ENCODE measurements at regions not wholly inside any gene's neighbourhood (a gene's known extent, or its start where the extent isn't known, plus 50 kb on each side); places are given as distances from the start of the nearest gene placed in this dataset.

- no peak overlapping the region for H3K4me3 ChIP-seq
- H3K36me3 ChIP-seq = no peaks in the 10 kb centered on the region
- H3K4me1 ChIP-seq = peaks cover 0 to 16% (median 12%) of the 10 kb centered on the region in 4 donors
- 46 to 56% methylated on average over 3 of the region's 3 CpGs for WGBS, 2 donors
- no peaks in the 10 kb centered on the region for H3K9me3 ChIP-seq
- DNase-seq = no peak
- TF ChIP-seq CTCF (IDR thresholded peaks at IDR 0.05) = no peak
- no peak for TF ChIP-seq POLR2A (IDR thresholded peaks at IDR 0.05)
- TF ChIP-seq EP300 (IDR thresholded peaks at IDR 0.05) = no peak
- no peak for TF ChIP-seq POLR2AphosphoS5 (IDR thresholded peaks at IDR 0.05)
- intact Hi-C loops (cut with DNase I) = no loop called here
- H3K27me3 ChIP-seq = no peaks in the 10 kb centered on the region
- no peak overlapping the region for H3K27ac ChIP-seq
These were observed 519.7 kb upstream of the ID4 start for GRCh38 chr6:19317431-19317986.

- Histone ChIP-seq H3K9me3 (no peaks in the 10 kb centered on the region), H3K4me3 (no peak overlapping the region), H3K27me3 (no peaks in the 10 kb centered on the region), H3K36me3 (no peaks in the 10 kb centered on the region), H3K4me1 (peaks cover 0 to 29% (median 21%) of the 10 kb centered on the region in 4 donors), H3K27ac (peak overlapping the region in 1 of 4 donors; percentile 36)
- TF ChIP-seq POLR2AphosphoS5 (IDR thresholded peaks at IDR 0.05) (no peak), EP300 (IDR thresholded peaks at IDR 0.05) (no peak), CTCF (IDR thresholded peaks at IDR 0.05) (no peak), POLR2A (IDR thresholded peaks at IDR 0.05) (no peak)
- no peak for DNase-seq
- intact Hi-C loops (cut with DNase I) = no loop called here
- WGBS, 2 donors = 92 to 94% methylated on average over 1 of the region's 1 CpG
These were observed 518.2 kb upstream of the ID4 start for GRCh38 chr6:19319005-19319404.

- Histone ChIP-seq H3K27me3 (no peaks in the 10 kb centered on the region), H3K4me1 (peaks cover 0 to 41% (median 24%) of the 10 kb centered on the region in 4 donors), H3K36me3 (no peaks in the 10 kb centered on the region), H3K4me3 (no peak overlapping the region), H3K9me3 (no peaks in the 10 kb centered on the region), H3K27ac (peak overlapping the region in 2 of 4 donors; percentile 10 to 36)
- 73 to 81% methylated on average over 3 of the region's 3 CpGs for WGBS, 2 donors
- TF ChIP-seq POLR2AphosphoS5 (IDR thresholded peaks at IDR 0.05) = no peak
- no peak for TF ChIP-seq POLR2A (IDR thresholded peaks at IDR 0.05)
- no peak for TF ChIP-seq EP300 (IDR thresholded peaks at IDR 0.05)
- TF ChIP-seq CTCF (IDR thresholded peaks at IDR 0.05) = no peak
- no peak for DNase-seq
- intact Hi-C loops (cut with DNase I) = no loop called here
These were observed 517.0 kb upstream of the ID4 start for GRCh38 chr6:19320111-19320581.

- intact Hi-C loops (cut with DNase I) = no loop called here
- Histone ChIP-seq H3K4me1 (peaks cover 0 to 67% (median 41%) of the 10 kb centered on the region in 4 donors), H3K27me3 (no peaks in the 10 kb centered on the region), H3K9me3 (no peaks in the 10 kb centered on the region), H3K27ac (peak overlapping the region in 1 of 4 donors; percentile 50), H3K4me3 (no peak overlapping the region), H3K36me3 (no peaks in the 10 kb centered on the region)
- WGBS, 2 donors = 76 to 83% methylated on average over 5 of the region's 5 CpGs
- no peak for DNase-seq
- peak in 1 of 4 experiments; percentile 19 for TF ChIP-seq CTCF (IDR thresholded peaks at IDR 0.05)
- TF ChIP-seq EP300 (IDR thresholded peaks at IDR 0.05) = no peak
These were observed 514.3 kb upstream of the ID4 start for GRCh38 chr6:19322691-19323485.

Data from sigmoid colon (tissue), 6 donors.